Limb (tissue), 2 donors: ENCODE measurements at regions not wholly inside any gene's neighbourhood (a gene's known extent, or its start where the extent isn't known, plus 50 kb on each side); places are given as distances from the start of the nearest gene placed in this dataset.
"Not testable (repeated sequence)": the region's sequence is repeated elsewhere in the genome, so short reads cannot be mapped to it uniquely, and the experiment has no call there.

Source experiments
- DNase-seq, 2 donors: peaks; one replicate each; pipeline ENCODE4 v3.0.0-alpha.2; 2016; ENCODE audit errors: extremely low spot score in 2 of 2

DNA sequence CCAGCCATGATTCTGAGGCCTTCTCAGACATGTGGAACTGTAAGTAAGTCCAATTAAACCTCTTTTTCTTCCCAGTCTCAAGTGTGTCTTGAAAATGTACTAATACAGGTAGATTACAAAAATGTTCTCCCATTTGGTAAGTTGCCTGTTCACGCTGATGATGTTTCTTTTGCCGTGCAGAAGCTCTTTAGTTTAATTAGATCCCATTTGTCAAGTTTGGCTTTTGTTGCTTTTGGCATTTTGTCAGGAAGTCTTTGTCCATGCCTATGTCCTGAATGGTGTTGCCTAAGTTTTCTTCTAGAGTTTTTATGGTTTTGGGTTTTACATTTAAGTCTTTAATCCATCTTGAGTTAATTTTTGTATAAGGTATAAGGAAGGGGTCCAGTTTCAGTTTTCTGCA, 712.5 kb upstream of the ZNF608 start:
- DNase-seq: not testable (repeated sequence)

DNA sequence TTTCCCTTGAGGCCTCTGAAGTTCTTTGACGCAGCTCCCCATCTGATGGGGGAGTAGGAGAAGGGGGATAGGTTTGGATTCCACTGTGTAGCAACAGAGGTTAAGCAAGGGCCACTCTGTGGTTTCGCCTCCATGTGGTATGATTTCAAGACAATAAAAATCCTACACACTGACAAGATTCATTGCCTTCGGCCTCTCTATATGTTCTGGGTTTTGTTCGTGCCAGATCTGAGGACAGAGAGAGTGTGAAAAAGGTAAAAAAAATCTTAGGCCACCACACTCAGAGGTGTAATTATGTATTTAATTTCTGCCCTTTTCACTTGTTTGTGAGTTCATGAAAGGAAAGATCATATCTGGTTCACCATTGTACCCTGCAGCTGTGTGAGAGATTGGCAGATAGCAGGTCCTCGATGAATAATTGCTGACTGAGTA, 715.2 kb upstream of the ZNF608 start:
- no peak for DNase-seq

DNA sequence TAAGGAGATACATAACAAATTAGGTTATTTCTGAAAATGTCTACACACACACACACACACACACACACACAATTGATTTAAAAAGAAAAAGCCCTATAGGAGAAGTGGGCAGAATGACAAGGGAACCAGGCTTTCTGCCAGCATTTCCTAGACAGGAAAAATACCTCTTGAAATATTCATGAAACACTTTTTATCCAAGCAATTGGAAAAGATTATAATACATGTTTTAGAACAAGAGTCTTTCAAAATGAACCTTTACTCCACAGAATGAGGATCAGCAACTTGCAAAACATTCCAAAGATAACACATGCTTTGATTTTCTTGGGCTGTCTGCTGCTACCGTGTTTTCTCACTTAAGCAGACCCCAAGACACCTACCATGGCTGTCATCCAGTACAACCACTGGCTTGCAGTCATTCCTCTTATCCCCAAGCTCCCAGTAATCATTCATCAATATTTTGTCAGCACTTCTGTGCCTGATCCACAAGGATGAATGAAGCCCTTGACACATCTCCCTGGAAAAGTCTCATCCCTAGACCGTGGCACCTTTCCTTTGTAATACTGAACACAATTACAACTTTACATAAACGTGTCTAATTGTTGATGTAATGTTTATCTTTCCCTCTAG, 717.1 kb upstream of the ZNF608 start:
- DNase-seq: peak in 1 of 2 donors; percentile 20

DNA sequence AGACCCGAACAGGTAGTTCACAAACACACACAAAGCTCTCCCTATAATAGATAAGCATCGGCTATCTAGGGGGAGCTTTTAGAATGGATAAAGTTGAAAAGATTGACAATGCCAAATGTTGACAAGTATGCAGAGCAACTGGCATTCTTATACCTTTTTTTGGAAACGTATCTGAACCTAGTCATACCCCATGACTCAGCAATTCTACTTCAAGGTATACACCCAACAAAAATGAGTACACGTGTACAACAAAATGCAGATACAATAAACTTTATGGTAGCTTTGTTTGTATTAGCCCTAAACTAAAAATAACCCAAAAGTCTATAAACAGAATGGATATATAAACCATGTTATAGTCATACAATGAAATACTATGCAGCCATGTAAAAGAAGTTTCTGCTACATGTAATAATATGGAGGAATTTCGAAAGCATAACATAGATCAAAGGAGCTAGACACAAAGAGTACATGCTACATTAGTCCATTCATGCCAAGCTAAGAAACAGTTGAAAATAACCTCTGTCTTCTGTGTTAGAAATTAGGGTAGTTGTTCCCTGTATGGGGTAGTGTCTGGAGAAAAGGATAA, 718.5 kb upstream of the ZNF608 start:
- DNase-seq: no peak

DNA sequence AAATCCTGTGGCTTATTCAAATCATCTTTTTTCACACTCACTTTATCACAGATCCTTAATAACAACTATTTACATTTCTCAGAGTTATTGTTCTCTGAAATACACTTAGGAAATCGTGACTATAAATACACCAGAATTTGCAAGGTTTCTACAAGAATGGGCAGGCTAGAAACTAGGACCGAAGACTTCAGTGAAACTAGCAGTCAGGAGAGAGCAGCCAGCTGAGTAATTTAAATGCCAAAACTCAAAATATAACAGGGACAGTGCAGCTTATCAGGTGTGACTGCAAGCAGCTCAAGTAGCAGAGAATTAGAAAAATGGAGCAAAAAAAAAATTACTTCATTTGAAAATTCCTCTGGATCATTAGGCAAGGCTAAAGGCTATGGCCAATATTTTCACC, 719.3 kb upstream of the ZNF608 start:
- DNase-seq: no peak

DNA sequence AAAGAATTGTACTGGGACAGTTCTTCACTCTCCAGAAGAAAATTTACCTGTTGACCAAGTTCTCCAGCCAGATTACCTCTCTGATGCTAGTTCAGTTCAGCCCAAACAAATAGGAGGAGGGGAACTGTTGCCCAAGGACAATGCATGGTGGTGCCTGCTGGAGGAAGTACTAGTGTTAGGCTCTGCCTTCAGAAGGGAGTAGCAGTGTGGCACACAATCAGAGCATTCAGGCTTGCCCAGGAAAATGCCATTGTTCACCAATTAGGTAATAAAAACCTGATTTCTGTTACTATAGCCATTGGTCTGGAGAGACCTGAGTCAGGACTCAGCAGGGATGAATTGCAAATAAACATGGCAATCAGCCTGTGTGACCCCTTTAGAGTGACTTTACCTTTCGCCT, 720.8 kb upstream of the ZNF608 start:
- no peak for DNase-seq

DNA sequence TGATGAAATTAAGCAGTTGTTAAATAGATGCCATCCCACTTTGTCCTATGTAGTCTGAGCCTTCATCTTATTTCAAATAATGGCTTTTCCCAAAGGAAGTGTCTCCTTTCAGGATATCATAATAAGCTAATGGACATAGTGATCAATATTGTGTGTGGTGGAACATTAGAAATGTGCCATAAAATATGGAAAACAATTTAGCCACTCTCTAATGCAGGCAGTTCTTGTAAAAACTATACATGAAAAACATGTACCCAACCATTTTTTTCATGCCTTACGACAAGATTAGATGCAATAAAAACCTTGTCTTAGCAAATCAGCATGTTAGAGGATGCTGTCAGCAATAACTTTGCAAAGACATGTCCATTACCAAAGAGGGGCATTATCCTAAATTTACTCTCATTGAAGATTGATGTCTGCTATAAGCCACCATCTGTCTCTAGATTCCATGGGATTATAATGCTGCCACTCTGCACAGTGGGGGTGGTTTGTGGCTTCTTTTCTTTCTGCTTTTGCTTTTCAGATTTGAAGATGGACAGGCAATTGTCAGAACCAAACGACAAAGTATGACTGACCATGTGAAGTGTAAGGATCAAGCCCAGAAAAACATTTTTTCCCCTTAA, 724.0 kb upstream of the ZNF608 start:
- DNase-seq: no peak

DNA sequence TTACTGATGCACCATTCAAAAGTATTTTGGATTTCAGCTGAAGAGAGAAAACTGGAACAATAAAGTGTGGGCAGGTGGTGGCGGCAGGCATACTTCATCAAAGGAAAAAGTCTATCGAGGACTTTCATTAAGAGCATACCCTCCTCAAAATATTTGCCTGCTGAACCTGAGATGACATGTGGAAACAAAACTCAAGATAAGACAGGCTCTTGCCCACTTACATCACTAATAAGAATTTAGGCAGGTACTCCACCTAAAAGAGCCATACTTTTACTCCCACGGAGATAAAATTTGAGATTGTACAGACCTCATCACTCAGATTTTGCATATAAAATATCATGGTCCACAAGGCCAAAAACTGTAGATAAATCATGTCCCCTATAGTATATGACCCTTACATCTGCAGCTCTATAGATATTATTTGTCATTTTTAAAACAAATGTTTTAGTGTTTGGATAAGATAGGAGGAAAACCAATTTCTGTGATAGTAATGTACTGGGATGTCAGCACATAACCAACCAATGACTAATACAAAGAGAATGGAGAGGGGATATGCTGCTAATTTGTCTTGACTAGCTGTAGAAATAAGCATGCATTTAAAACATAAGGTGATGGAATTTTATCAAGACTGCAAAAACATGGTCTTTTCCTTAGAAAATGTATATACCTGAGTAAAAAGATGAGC, 730.6 kb upstream of the ZNF608 start:
- no peak for DNase-seq

DNA sequence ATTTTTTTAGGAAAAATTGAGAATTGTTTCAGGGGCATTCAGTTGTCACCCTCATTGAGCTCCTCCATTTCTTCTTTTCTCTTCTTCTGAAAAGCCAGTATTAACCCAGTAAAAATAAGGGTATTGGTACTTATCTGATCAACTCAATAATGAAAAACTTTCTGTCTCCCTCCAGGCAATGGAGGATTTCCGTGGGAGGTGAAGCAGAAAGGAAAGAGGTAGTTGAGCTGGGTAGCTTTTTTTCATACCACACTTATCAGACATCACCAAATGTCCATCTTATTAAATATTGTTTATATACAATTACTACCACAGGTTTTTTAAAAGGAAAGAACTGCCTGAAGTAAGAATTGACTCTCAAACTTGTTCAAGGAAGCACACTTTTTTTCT, 731.1 kb upstream of the ZNF608 start:
- DNase-seq: no peak

DNA sequence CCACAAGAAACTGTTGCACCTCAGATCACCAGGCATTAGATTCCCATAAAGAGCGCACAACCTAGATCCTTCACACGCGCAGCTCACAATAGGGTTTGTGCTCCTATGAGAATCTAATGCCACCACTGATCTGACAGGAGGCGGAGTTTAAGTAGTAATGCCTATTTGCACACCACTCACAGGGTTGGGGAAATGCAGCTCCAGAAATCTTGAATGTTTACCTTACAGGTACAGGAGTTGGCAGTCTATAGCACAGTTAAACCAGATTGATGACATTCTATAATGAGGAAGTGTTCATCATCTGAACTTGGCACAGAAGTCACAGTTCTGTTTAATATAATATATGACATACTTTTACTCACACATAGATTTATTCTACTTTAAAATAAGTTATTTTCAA, 732.2 kb upstream of the ZNF608 start:
- DNase-seq: no peak

DNA sequence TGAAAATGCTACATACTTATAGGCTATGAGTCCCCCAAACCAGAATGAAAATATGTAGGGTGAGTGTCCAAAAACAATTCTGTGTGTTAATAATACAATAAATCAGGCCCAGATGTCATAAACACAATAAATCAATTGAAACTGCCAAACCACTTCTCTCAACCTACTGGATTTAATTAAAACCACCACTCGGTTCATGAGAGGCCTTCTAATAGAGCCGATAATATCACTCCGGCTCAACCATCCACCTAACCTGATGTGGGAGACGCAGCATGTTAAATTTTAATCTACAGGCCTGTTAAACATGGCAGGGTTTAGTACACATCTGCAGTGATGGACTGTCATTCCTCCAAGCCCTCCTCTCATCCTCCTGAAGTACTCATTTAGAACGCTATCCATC, 734.5 kb upstream of the ZNF608 start:
- DNase-seq: no peak

DNA sequence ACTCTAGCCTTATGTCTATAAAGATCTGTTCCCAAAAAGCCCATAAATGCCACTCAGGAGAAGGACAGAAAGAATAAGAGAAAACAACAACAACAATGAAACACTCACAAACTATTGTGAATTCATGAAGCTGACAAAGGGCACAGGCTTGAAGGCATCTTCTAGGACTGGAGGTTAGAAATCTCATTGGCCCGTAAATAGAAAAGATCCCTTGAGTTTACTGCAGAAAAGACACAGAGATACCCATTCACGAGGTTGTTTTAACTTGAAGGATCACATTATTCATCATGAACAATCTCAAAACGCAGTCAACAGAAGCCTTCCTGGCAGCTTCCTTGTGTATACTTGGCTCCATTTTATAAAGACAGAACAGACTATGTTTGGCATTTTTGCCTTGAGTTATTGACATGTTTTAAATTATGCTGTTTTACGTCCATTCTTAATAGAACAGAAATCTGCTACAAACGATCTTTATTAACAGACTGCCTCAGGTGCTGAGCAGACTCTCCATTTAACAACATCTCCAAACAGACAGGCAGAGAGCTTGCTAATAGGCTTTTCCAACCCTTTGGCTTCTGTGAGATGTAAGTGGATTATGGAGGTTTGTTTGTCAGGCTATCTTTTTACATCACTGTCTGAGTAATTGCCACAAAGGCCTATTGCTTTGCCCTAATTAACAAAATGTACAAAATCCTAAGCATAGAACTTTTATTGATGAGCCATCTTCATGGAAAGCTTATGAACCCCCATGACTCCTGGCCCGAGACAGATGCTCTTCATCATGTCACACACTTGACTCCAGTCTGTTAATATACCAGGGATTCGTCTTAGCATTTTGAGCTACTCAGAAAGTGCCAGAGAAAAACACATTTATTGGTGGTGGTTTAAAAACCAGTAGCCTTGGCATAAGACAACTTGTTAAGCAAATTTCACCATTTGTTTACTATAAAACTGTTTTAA, 735.3 kb upstream of the ZNF608 start:
- no peak for DNase-seq

DNA sequence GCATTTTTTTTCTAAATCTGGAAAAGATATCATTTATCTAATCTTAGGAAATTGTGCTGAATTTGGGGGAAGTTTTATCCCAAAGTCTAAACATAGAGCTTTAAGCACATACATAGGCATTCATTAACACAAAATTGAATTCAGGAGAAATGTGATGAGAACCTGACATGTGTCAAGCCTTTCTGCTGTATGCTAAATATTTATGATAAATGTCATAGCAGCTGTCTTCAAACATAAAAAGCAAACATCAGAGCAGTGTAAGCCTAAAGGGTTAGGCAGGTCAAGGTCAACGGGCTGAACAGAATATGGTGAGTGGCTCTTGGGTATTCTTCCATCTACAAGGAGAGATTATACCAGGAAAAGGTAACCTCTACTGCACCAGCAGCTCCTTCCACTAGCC, 737.2 kb upstream of the ZNF608 start:
- DNase-seq: no peak

DNA sequence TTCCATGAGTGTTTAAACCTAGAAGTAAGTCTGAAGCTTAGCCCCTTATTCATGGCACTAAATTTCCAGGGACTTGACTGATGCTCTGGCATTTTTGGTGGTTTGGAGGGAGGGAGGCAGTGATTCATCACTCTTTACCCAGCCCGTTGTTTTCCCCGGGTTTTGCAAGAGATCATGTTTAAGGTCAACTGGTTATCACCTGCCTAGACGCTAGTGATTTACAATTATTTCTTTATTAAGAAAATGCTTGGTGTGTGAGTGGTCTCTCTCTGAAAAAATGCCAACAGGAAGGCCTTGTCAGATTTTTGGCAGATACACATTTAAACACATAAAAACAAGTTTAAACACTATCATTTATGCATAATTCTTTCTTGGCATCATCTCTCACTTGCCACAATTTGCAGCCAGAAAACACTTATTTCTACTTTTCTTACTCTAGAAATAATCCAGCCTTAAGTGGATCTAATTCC, 737.9 kb upstream of the ZNF608 start:
- DNase-seq: no peak

DNA sequence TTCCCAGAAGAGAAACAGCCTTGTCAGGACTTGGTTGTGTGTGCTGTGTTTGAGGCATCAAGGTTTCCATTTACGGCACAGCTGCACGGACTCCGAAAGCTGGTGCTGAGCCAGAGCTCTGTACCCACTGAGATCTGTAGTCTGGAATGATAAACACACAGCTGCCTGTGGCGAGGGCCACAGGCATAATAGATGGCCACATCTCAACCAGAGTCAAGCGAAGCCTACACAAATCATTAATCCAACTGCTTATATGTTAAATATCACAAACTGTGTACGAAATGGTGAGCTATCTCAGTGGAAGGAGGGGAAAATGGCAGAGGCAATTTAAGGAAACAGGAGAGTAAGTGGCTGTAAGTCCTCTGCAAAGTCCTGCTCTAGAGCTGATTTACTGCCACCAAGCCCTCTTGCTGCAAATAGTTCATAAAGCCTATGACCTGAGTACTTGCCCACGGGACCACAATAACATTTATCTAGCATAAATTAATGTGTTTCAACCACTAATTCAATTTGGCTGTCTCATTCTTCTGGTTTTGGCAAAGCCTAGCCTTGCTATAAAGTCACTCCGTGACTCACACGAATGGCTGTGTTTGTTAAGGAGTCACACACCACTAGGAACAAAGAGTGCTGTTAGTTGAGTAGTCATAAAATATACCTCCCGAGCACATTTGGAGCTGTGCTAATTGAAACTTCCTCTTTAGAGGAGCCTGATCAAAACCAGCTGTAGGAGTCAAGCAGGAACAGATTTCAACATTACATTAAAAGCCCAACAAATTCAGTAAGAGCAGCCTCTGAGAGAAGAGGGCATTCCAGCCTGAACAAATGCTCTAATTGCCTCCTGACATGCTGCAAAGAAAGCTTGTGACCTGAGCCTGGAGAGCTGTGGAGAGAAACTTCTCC, 738.6 kb upstream of the ZNF608 start:
- peak; percentile 77 to 88 for DNase-seq

DNA sequence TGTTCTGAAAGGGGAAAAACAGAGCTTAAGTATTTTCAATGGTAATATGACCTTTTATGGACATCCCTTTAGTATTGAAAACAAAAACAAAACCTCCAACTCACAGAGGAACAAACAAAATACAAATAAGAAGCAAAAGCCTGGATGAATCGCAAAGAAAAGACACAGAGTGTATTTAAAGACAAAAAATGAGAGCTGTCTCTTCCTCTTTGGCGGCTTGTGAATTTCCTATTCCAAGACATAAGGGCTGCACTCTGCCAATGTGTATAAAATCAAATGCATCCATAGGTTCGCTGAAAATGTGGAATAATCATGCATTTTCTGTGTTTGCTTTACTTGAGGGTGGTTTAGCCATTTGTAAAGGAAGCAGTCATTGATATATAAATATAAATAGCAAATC, 739.3 kb upstream of the ZNF608 start:
- DNase-seq: no peak

DNA sequence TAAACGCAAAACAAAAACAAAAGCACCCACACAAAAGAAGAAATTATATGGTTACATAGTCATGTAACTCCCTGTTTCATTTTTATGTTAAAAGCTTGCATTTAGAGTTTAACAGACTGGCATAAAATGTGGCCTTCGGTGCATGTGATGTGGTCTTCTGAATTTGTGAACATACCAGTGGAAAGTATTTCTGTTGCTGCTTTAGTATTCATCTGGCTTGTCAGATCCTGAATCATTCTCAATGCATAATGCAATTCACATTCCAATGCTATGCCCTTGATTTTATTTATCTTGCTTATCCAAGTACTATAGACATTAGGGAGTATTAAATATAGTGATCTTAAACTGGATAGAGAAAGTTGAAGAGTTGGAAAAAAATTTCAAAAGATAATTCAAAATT, 740.2 kb upstream of the ZNF608 start:
- DNase-seq: no peak

DNA sequence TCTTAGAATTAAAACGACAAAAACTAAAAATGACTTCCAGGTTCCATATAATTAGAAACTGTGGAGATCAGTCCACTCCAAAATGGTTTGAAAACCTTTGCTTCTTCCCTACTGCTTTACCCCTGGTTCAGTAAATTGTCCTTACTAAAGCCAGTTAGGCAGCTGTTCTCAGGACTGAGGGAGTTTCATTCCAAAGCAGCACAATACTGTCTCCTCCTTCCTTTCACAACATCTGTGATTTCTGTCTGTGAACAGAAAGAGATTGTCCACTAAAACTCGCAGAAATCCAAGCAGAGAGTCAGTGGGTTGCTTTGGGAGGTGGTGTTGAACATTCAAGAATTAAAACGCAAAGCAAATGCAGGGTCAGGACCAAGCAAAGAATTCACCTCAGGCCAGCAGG, 740.8 kb upstream of the ZNF608 start:
- DNase-seq: no peak

DNA sequence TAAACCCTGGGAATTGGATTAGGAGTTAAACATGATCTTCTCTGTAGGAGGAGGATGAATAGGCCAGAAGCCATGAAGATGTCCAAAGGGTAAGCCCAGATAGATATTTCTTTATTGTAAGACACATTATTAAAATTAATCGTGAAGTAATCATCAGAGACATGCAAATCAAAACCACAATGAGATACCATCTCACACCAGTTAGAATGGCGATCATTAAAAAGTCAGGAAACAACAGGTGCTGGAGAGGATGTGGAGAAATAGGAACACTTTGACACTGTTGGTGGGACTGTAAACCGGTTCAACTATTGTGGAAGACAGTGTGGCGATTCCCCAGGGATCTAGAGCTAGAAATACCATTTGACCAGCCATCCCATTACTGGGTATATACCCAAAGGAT, 741.2 kb upstream of the ZNF608 start:
- DNase-seq: not testable (repeated sequence)

DNA sequence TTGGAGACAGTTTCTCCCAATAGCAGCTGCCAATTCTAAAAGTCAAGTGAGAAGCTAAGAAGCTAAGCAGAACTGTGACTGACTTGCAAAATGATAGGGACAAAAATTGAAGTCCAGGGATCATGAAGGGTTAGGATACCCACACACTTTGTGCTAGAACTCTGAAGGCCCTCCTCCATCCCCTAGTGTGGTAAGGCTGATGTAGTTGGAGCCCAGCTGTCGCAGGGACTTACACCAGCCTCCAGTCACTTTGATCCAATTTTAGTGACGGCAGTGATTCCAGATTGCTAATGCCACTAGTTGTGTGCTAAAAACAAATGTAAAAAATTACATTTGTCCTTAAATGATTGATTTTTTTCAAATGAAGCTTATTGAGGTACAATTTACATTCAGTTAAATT, 742.7 kb upstream of the ZNF608 start:
- DNase-seq: no peak
